GM10266 (cell line): ENCODE measurements at regions not wholly inside any gene's neighbourhood (a gene's known extent, or its start where the extent isn't known, plus 50 kb on each side); places are given as distances from the start of the nearest gene placed in this dataset.

Source experiments
- DNase-seq: peaks from one replicate; pipeline ENCODE4 v3.0.0; 2012; ENCODE audit errors: extremely low spot score
- TF ChIP-seq, protein P1 (sequence below): IDR thresholded peaks from 2 replicates; pipeline ENCODE4 v1.5.1; 2012; ENCODE audit warnings: mild to moderate bottlenecking, low read depth; ENCODE audit not compliant: control insufficient read depth, insufficient read depth; ENCODE audit errors: missing control alignments

DNA sequence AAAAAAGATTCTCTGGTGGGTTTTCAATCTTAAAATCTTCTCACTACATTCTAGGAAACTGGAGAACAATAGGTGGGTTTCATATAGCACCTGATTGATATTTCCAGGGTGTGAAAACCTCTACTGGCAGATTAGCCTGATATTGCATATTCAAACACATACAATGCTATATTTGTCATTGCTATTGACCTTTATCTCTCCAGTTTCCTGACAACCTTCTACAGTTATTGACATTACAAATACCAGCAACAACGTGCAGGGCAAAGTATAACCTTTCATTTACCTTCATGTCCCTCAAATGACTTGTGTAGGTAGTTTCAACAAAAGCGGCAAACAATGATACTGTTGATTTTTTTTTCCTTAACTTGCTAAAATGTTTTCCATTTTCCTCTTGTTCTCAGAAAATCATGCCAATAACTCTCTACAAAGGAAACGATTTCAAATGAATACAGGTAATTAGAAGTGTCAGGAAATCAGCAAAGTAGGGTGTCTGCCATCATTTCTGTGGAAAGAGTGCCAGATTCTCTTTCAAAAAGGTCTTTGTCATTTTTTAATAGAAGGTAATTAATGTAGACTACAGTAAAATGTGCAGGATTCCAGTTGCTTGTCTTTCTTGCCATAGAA lies 72.6 kb upstream of the CDIN1 start:
- DNase-seq, result no peak
- TF ChIP-seq, protein P1, sequence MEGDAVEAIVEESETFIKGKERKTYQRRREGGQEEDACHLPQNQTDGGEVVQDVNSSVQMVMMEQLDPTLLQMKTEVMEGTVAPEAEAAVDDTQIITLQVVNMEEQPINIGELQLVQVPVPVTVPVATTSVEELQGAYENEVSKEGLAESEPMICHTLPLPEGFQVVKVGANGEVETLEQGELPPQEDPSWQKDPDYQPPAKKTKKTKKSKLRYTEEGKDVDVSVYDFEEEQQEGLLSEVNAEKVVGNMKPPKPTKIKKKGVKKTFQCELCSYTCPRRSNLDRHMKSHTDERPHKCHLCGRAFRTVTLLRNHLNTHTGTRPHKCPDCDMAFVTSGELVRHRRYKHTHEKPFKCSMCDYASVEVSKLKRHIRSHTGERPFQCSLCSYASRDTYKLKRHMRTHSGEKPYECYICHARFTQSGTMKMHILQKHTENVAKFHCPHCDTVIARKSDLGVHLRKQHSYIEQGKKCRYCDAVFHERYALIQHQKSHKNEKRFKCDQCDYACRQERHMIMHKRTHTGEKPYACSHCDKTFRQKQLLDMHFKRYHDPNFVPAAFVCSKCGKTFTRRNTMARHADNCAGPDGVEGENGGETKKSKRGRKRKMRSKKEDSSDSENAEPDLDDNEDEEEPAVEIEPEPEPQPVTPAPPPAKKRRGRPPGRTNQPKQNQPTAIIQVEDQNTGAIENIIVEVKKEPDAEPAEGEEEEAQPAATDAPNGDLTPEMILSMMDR, result no peak

DNA sequence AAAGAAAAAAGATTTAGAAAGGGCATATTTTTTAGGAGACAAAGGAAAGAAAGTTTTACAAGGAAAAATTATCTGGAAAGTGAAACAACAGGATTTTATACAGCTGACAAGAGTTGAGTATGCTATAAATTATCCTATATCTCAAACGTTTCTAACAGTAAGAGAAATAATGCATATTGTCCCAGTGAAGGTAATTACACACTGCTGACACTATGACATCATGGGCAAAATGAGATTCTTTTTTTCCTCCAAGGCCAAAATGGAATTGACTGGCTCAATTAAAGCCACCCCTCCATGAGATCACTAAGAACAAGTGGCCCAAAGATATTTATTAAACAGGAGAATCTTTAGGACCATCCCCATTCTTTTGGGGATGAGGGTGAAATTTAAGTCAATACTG lies 72.0 kb upstream of the CDIN1 start:
- TF ChIP-seq, protein P1, result no peak
- no peak for DNase-seq

DNA sequence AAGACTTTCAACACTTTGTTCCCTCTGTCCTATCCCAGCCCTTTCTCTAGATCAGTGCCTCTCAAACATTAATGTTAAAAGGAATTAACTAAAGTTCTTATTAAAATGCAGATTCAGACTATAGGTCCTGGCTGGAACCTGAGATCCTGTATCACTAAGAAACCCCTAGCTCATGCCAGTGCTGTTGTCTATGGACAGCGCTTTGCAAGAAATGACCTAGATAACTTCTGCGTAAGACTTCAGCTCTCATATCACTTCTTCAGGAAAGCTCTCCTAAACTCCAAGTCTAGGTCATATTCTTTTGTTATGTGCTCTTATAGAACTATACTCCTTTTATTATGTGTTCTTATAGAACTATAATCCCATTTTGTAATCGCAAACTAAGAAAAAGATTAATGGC lies 67.8 kb upstream of the CDIN1 start:
- no peak for DNase-seq
- TF ChIP-seq, protein P1, result no peak

- TF ChIP-seq, protein P1, result no peak
- no peak for DNase-seq
These were observed 61.7 kb upstream of the CDIN1 start for GRCh38 chr15:36517758-36518157.

DNA sequence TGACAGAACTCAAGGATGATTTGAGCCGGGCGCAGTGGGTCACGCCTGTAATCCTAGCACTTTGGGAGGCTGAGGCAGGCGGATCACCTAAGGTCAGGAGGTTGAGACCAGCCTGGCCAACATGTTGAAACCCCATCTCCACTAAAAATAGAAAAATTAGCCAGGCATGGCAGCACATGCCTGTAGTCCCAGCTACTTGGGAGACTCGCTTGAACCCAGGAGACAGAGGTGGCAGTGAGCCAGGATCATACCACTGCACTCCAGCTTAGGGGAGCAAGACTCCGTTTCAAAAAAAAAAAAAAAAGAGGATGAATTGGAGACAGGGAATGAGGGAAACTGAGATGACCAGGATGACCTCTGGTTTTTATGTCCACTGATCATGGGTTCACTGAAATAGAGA lies 60.4 kb upstream of the CDIN1 start:
- DNase-seq, result no peak
- TF ChIP-seq, protein P1, result no peak

DNA sequence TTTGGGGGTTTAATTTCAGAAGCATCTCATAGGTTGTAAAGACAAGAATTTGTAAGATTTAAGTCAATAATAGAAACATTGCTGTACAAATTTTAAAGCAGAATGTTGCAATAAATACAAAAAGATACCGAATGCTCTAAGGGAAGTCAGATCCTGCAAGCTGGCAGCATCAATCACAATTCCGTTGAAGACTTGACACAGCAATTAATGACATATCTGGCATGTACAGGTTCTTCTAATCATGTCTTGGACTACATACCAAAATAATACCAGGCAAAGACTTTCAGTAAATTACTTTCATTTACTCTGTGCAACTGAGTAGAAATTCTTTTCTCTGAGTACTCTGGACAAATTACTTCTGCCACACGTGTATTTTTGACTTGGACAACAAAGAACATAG lies 54.0 kb upstream of the CDIN1 start:
- DNase-seq, result no peak
- TF ChIP-seq, protein P1, result no peak

DNA sequence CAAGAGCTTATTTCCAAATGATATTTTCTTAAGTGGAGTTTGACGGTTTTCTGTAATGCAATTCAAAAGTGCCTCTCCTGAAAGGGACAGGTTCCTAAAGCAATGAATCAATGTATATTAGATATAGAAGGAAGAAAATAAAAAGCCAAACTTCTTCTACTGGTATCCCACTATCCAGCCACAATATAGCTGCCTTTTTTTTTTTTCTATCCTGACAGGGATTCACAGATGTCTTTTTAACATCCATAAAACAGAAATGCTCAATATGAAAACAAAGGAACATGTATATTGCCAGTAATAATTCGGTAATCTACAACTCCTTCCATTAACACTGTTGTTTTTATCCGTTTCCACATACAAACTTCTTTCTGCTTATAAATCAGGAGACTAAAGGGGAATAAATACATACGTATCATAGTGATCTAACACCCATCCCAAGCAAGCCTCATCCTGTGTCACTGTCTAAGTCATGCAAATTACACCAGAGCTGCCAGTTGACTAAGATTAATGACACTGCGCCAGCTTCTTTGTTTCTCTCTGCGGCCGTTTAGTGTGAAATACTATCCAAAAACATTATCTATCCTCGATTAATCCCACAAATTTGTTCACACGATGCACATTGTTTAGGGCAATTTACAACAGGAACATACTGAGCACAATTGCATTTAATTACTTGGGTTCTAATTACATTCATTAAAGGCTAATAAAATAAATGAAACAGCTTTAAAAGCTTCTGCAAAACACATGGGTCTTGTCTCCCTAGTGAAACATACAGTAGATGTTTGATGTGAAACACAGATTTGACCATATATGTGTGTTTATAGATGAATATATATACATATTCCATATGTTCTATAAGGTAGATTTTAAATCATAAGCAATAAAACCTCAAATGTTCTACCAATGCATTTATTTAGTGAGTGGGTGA lies 51.9 kb upstream of the CDIN1 start:
- TF ChIP-seq, protein P1, result no peak
- no peak for DNase-seq
